Neural progenitor cell (in vitro differentiated cells): ENCODE measurements at regions not wholly inside any gene's neighbourhood (a gene's known extent, or its start where the extent isn't known, plus 50 kb on each side); places are given as distances from the start of the nearest gene placed in this dataset.

Source experiments
- DNase-seq: peaks from one replicate; pipeline ENCODE4 v3.0.0-alpha.2; 2016; ENCODE audit warnings: low spot score
- H2AFZ ChIP-seq: fragments of 200-600 bp; sonication (generic); replicated peaks from 2 replicates; pipeline ENCODE4 v1.6.1; 2016; ENCODE audit warnings: antibody characterized with exemption
- H3F3A ChIP-seq: fragments of 200-600 bp; sonication (generic); 2 replicates; pipeline ENCODE4 v1.6.1; 2016; ENCODE audit warnings: antibody characterized with exemption, low read depth
- H3K27ac ChIP-seq: fragments of 200-600 bp; sonication (generic); 2 replicates; pipeline ENCODE4 v1.5.1; 2016; ENCODE audit warnings: mild to moderate bottlenecking
- H3K27me3 ChIP-seq: fragments of 200-600 bp; sonication (generic); 2 replicates; pipeline ENCODE4 v1.6.1; 2016; ENCODE audit warnings: mild to moderate bottlenecking, moderate library complexity
- H3K36me3 ChIP-seq: fragments of 200-600 bp; sonication (generic); 2 replicates; pipeline ENCODE4 v1.5.1; 2016
- H3K4me1 ChIP-seq: fragments of 200-600 bp; sonication (generic); 2 replicates; pipeline ENCODE4 v1.6.1; 2016; ENCODE audit warnings: mixed run types
- H3K4me2 ChIP-seq: fragments of 200-600 bp; sonication (generic); 2 replicates; pipeline ENCODE4 v1.6.1; 2016
- H3K4me3 ChIP-seq: fragments of 200-600 bp; sonication (generic); 2 replicates; pipeline ENCODE4 v1.5.1; 2016
- H3K79me2 ChIP-seq: fragments of 200-600 bp; sonication (generic); 2 replicates; pipeline ENCODE4 v1.6.1; 2016; ENCODE audit warnings: low read depth
- H3K9ac ChIP-seq: fragments of 200-600 bp; sonication (generic); 2 replicates; pipeline ENCODE4 v1.6.1; 2016
- H3K9me3 ChIP-seq: fragments of 200-600 bp; sonication (generic); 2 replicates; pipeline ENCODE4 v1.5.1; 2016; ENCODE audit warnings: low read depth
- H4K20me1 ChIP-seq: fragments of 200-600 bp; sonication (generic); 2 replicates; pipeline ENCODE4 v1.6.1; 2016; ENCODE audit warnings: low read depth
- H3K27ac Mint-ChIP-seq: 3 replicates; pipeline ENCODE4 v1.8.0; 2021; ENCODE audit warnings: mixed read lengths
- H3K27me3 Mint-ChIP-seq: 2 replicates; pipeline ENCODE4 v1.8.0; 2022; ENCODE audit warnings: low read depth, mild to moderate bottlenecking, inconsistent platforms, moderate library complexity, mixed read lengths; ENCODE audit not compliant: insufficient read depth
- H3K36me3 Mint-ChIP-seq: 3 replicates; pipeline ENCODE4 v1.8.0; 2021; ENCODE audit warnings: mixed read lengths
- H3K4me1 Mint-ChIP-seq: 3 replicates; pipeline ENCODE4 v1.8.0; 2021; ENCODE audit warnings: mixed read lengths
- H3K4me3 Mint-ChIP-seq: 3 replicates; pipeline ENCODE4 v1.8.0; 2021; ENCODE audit warnings: mild to moderate bottlenecking, moderate library complexity, mixed read lengths
- H3K9me3 Mint-ChIP-seq: 3 replicates; pipeline ENCODE4 v1.8.0; 2020; ENCODE audit warnings: mixed read lengths
- CTCF ChIP-seq: fragments of 200-600 bp; sonication (generic); IDR thresholded peaks from 2 replicates; pipeline ENCODE4 v1.5.1; 2017; ENCODE audit warnings: antibody characterized with exemption, mild to moderate bottlenecking
- EZH2 ChIP-seq: fragments of 200-600 bp; sonication (generic); IDR thresholded peaks from 2 replicates; pipeline ENCODE4 v1.6.1; 2017; ENCODE audit warnings: antibody characterized with exemption, mild to moderate bottlenecking, moderate library complexity
- EZH2phosphoT487 ChIP-seq: fragments of 200-600 bp; sonication (generic); IDR thresholded peaks from 2 replicates; pipeline ENCODE4 v1.6.1; 2017; ENCODE audit warnings: antibody characterized with exemption

GRCh38 chr6:14943116-14943515 lies 302.8 kb upstream of the JARID2 start:
- Mint-ChIP-seq H3K36me3 (no peaks in the 10 kb centered on the region), H3K27ac (no peak overlapping the region)
- no peaks in the 10 kb centered on the region for H3K27me3 ChIP-seq

GRCh38 chr6:14944593-14944992 lies 301.3 kb upstream of the JARID2 start:
- no peak for DNase-seq
- H3K27ac Mint-ChIP-seq: no peak overlapping the region

More at GRCh38 chr6:14943116-14943515, 302.8 kb upstream of the JARID2 start:
- H3K4me1 ChIP-seq: no peaks in the 10 kb centered on the region
- Mint-ChIP-seq H3K27me3 (peaks cover 7% of the 10 kb centered on the region), H3K4me3 (no peak overlapping the region), H3K4me1 (peaks cover 6% of the 10 kb centered on the region), H3K9me3 (no peaks in the 10 kb centered on the region)
- H3K79me2 ChIP-seq: no peaks in the 10 kb centered on the region
- H3K4me3 ChIP-seq: no peak overlapping the region
- no peaks in the 10 kb centered on the region for H4K20me1 ChIP-seq
- H3K36me3 ChIP-seq: no peaks in the 10 kb centered on the region
- H3K9ac ChIP-seq: no peak overlapping the region
- H3F3A ChIP-seq: no peaks in the 10 kb centered on the region
- no peak for TF ChIP-seq CTCF
- no peak for TF ChIP-seq EZH2
- TF ChIP-seq EZH2phosphoT487: no peak
- H3K4me2 ChIP-seq: no peak overlapping the region
- no peak overlapping the region for H3K27ac ChIP-seq
- DNase-seq: no peak
- H3K9me3 ChIP-seq: no peaks in the 10 kb centered on the region
- no peak overlapping the region for H2AFZ ChIP-seq

GRCh38 chr6:14945461-14946185 lies 300.2 kb upstream of the JARID2 start:
- no peaks in the 10 kb centered on the region for H3K36me3 Mint-ChIP-seq
- Histone ChIP-seq H3K9me3 (no peaks in the 10 kb centered on the region), H3K27me3 (no peaks in the 10 kb centered on the region), H3K4me3 (no peak overlapping the region), H4K20me1 (no peaks in the 10 kb centered on the region), H2AFZ (no peak overlapping the region), H3K9ac (no peak overlapping the region), H3K4me2 (no peak overlapping the region), H3K4me1 (no peaks in the 10 kb centered on the region), H3K79me2 (no peaks in the 10 kb centered on the region), H3K36me3 (no peaks in the 10 kb centered on the region), H3K27ac (no peak overlapping the region), H3F3A (no peaks in the 10 kb centered on the region)
- DNase-seq: no peak
- peak overlapping the region; percentile 30 for H3K27ac Mint-ChIP-seq
- no peak overlapping the region for H3K4me3 Mint-ChIP-seq
- H3K9me3 Mint-ChIP-seq: no peaks in the 10 kb centered on the region
- H3K27me3 Mint-ChIP-seq: peaks cover 7% of the 10 kb centered on the region
- H3K4me1 Mint-ChIP-seq: peaks cover 6% of the 10 kb centered on the region
- TF ChIP-seq EZH2 (no peak), CTCF (no peak), EZH2phosphoT487 (no peak)

More at GRCh38 chr6:14944593-14944992, 301.3 kb upstream of the JARID2 start:
- Histone ChIP-seq H2AFZ (no peak overlapping the region), H3K27ac (no peak overlapping the region), H3K79me2 (no peaks in the 10 kb centered on the region), H3K9ac (no peak overlapping the region), H3K4me2 (no peak overlapping the region), H3K36me3 (no peaks in the 10 kb centered on the region), H3F3A (no peaks in the 10 kb centered on the region), H3K4me1 (no peaks in the 10 kb centered on the region), H3K9me3 (no peaks in the 10 kb centered on the region), H3K4me3 (no peak overlapping the region), H4K20me1 (no peaks in the 10 kb centered on the region), H3K27me3 (no peaks in the 10 kb centered on the region)
- peaks cover 6% of the 10 kb centered on the region for H3K4me1 Mint-ChIP-seq
- H3K36me3 Mint-ChIP-seq: no peaks in the 10 kb centered on the region
- H3K27me3 Mint-ChIP-seq: peaks cover 7% of the 10 kb centered on the region
- no peaks in the 10 kb centered on the region for H3K9me3 Mint-ChIP-seq
- no peak overlapping the region for H3K4me3 Mint-ChIP-seq
- TF ChIP-seq EZH2 (no peak), CTCF (no peak), EZH2phosphoT487 (no peak)
